DND-41 (cell line): ENCODE measurements at regions not wholly inside any gene's neighbourhood (a gene's known extent, or its start where the extent isn't known, plus 50 kb on each side); places are given as distances from the start of the nearest gene placed in this dataset.

Experiments used
- EZH2 ChIP-seq: IDR thresholded peaks from 3 replicates; pipeline ENCODE4 v1.6.1; 2012; ENCODE audit warnings: borderline replicate concordance, low read depth, mild to moderate bottlenecking, moderate library complexity, low read length, inconsistent platforms; ENCODE audit not compliant: severe bottlenecking
- TF ChIP-seq, protein P1 (sequence below): IDR thresholded peaks from 2 replicates; pipeline ENCODE4 v1.5.1; 2012; ENCODE audit warnings: borderline replicate concordance, low read length, moderate library complexity, mild to moderate bottlenecking; ENCODE audit not compliant: poor library complexity, severe bottlenecking; ENCODE audit errors: extremely low read depth

DNA sequence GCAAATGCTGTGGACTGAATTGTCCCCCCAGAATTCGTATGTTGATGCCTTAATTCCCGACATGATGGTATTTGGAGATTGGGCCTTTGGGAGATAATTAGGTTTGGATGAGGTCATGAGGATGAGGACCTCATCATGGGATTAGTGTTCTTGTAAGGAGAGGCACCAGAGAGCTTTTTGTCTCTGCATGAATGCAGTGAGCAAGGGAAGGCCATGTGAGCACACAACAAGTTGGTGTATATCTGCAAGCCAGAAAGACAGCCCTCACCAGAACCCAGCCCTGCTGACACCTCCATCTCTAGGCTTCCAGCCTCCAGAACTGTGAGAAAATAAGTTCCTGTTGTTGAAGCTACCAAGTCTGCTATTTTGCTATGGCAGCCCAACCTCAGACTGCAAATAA is 51.9 kb upstream of the SMCO2 start:
- TF ChIP-seq, protein P1, sequence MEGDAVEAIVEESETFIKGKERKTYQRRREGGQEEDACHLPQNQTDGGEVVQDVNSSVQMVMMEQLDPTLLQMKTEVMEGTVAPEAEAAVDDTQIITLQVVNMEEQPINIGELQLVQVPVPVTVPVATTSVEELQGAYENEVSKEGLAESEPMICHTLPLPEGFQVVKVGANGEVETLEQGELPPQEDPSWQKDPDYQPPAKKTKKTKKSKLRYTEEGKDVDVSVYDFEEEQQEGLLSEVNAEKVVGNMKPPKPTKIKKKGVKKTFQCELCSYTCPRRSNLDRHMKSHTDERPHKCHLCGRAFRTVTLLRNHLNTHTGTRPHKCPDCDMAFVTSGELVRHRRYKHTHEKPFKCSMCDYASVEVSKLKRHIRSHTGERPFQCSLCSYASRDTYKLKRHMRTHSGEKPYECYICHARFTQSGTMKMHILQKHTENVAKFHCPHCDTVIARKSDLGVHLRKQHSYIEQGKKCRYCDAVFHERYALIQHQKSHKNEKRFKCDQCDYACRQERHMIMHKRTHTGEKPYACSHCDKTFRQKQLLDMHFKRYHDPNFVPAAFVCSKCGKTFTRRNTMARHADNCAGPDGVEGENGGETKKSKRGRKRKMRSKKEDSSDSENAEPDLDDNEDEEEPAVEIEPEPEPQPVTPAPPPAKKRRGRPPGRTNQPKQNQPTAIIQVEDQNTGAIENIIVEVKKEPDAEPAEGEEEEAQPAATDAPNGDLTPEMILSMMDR, result no peak
- TF ChIP-seq EZH2, result no peak
